ENCODE measurements at regions not wholly inside any gene's neighbourhood (a gene's known extent, or its start where the extent isn't known, plus 50 kb on each side); places are given as distances from the start of the nearest gene placed in this dataset.

DNA sequence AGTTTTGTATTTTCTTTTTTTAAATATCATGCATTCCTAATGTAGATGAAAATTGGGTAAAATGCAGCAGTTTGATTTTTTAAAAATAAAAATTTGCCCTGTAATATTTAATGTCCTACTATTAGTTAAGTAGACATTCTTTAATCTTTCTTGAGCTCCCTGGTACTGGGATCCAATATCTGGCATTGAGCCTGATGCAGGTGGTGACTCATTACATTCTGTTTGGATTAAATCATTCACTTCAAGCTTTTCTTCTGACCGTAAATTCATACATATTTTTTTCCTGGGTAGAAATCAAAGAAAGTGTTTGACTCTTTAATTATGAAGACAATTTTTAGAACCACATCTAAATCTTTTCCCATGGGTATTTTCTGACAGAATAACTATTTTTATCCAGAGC is 768.8 kb upstream of the SLC35B3 start:
- Histone ChIP-seq H3K27me3 (no peaks in the 10 kb centered on the region), H3K4me3 (no peak overlapping the region), H3K27ac (no peak overlapping the region), H3K4me1 (no peaks in the 10 kb centered on the region), H3K9me3 (peaks cover 0 to 15% of the 10 kb centered on the region in 2 donors), H3K36me3 (no peaks in the 10 kb centered on the region)
- TF ChIP-seq, protein P1, sequence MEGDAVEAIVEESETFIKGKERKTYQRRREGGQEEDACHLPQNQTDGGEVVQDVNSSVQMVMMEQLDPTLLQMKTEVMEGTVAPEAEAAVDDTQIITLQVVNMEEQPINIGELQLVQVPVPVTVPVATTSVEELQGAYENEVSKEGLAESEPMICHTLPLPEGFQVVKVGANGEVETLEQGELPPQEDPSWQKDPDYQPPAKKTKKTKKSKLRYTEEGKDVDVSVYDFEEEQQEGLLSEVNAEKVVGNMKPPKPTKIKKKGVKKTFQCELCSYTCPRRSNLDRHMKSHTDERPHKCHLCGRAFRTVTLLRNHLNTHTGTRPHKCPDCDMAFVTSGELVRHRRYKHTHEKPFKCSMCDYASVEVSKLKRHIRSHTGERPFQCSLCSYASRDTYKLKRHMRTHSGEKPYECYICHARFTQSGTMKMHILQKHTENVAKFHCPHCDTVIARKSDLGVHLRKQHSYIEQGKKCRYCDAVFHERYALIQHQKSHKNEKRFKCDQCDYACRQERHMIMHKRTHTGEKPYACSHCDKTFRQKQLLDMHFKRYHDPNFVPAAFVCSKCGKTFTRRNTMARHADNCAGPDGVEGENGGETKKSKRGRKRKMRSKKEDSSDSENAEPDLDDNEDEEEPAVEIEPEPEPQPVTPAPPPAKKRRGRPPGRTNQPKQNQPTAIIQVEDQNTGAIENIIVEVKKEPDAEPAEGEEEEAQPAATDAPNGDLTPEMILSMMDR (IDR thresholded peaks at IDR 0.05), result no peak
- DNase-seq (ENCODE audit: low spot score), result no peak

DNA sequence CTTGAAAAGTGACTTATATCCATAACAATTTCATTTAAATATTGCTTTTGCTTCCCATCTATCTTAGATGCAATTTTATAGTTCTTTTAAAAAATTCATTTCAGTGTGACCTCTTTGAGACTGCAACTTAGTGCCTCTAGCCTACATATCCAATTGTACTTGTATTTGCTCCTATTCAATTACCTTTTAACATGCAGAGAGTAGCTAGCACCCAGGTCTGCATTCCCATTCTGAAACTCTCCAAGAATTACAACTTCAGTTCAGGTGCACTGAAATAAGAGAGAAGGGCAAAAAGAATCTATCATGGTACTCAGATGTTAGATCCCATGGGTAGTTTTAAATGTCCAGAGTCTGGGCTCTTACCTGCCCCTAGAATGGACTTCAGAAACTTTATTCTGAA is 765.4 kb upstream of the SLC35B3 start:
- no peaks in the 10 kb centered on the region for H3K27me3 ChIP-seq
- TF ChIP-seq, protein P1 (IDR thresholded peaks at IDR 0.05), result no peak
- no peaks in the 10 kb centered on the region for H3K4me1 ChIP-seq
- peaks cover 0 to 15% of the 10 kb centered on the region in 2 donors for H3K9me3 ChIP-seq
- no peak overlapping the region for H3K27ac ChIP-seq
- DNase-seq (ENCODE audit: low spot score), result no peak
- H3K4me3 ChIP-seq, result no peak overlapping the region
- H3K36me3 ChIP-seq, result no peaks in the 10 kb centered on the region

DNA sequence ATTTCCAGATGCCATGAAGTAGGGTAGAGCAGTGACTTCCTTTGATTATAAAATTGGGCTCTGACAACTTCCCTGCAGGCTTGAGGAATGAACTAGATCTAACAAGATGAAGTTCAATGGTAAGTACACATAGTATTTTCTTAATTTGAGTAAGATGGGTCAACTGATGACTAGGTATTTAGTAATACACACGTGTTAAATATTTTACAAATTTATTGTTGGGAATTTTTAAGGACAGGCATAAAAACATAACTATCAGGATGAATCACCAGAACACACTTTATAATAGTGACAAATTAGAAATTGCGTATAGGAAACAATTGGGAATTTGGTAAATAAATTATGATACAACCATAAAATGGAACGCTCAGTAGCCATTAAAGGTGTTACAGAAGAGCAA is 762.4 kb upstream of the SLC35B3 start:
- Histone ChIP-seq H3K27me3 (no peaks in the 10 kb centered on the region), H3K4me3 (no peak overlapping the region), H3K36me3 (no peaks in the 10 kb centered on the region), H3K4me1 (no peaks in the 10 kb centered on the region), H3K27ac (no peak overlapping the region), H3K9me3 (no peaks in the 10 kb centered on the region)
- TF ChIP-seq, protein P1 (IDR thresholded peaks at IDR 0.05), result no peak
- DNase-seq (ENCODE audit: low spot score), result no peak

DNA sequence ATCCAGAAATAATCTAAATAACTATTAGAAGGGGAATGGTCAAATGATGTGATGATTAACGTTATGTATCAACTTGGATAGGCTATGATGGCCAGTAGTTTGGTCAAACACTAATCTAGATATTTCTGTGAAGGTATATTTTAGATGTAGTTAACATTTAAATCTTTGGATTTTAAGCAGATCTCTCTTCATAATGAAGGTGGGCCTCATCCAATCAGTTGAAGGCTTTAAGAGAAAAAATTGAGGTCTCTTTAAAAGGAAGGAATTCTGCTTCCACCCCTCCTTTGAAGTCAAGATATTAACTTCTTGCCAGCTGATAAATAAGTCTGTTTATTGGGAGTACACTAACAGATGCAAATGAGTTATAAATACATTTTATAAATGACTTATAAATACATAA is 760.0 kb upstream of the SLC35B3 start:
- H3K27me3 ChIP-seq, result no peaks in the 10 kb centered on the region
- DNase-seq (ENCODE audit: low spot score), result no peak
- H3K4me1 ChIP-seq, result no peaks in the 10 kb centered on the region
- no peaks in the 10 kb centered on the region for H3K9me3 ChIP-seq
- H3K4me3 ChIP-seq, result no peak overlapping the region
- H3K36me3 ChIP-seq, result no peaks in the 10 kb centered on the region
- TF ChIP-seq, protein P1 (IDR thresholded peaks at IDR 0.05), result no peak
- H3K27ac ChIP-seq, result no peak overlapping the region

DNA sequence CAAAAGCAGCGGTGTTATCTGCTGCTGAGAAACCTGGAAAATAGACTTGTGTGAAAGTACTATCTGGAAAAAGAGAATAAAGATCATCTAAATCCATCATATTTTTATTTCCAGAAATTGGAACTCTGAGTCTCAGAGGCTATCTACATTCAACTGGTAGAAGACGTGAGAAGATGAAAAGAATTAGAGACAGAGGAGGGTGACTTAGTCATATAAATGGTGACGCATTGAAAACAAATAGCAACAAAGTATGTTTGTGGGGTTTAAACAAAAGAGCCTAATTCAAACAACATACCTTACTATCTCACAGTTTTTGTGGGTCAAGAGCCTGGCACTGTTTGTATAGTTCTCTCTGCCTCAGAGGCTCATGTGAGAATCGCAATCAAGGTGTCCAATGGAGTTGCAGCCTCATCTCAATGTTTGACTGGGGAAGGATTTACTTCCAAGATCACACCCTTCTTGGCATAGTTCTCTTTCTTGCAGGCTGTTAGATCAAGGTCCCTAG is 757.1 kb upstream of the SLC35B3 start:
- Histone ChIP-seq H3K4me3 (no peak overlapping the region), H3K27ac (no peak overlapping the region), H3K9me3 (no peaks in the 10 kb centered on the region), H3K36me3 (no peaks in the 10 kb centered on the region), H3K4me1 (no peaks in the 10 kb centered on the region), H3K27me3 (no peaks in the 10 kb centered on the region)
- TF ChIP-seq, protein P1 (IDR thresholded peaks at IDR 0.05), result no peak
- no peak for DNase-seq (ENCODE audit: low spot score)

DNA sequence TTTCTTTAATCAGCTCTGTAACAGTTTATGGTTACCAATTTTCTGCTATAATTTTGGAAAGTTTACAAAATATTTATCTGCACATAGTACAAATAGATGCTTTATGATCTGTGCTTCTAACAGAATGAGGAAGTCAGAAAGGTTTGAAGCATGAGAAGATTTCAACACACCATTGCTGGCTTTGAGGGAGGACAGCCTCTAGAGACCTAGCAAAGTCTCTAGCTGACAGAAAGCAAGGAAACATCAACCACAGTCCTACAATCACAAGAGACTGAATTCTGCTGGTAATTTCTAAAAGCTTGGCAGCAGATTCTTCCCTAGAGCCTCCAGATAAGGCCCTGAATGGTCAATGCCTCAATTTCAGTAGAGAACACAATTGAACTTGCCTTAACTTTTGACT is 750.8 kb upstream of the SLC35B3 start:
- Histone ChIP-seq H3K9me3 (no peaks in the 10 kb centered on the region), H3K4me1 (no peaks in the 10 kb centered on the region), H3K36me3 (no peaks in the 10 kb centered on the region), H3K27ac (no peak overlapping the region), H3K4me3 (no peak overlapping the region), H3K27me3 (no peaks in the 10 kb centered on the region)
- no peak for DNase-seq (ENCODE audit: low spot score)
- TF ChIP-seq, protein P1 (IDR thresholded peaks at IDR 0.05), result no peak
